ENCODE measurements at regions not wholly inside any gene's neighbourhood (a gene's known extent, or its start where the extent isn't known, plus 50 kb on each side); places are given as distances from the start of the nearest gene placed in this dataset.

GRCh38 chr4:46505131-46505530, 115.2 kb upstream of the GABRA2 start:
- TF ChIP-seq CTCF (conservative IDR thresholded peaks at IDR 0.05; ENCODE audit: low read depth, low read length) (no peak), EZH2 (IDR thresholded peaks at IDR 0.05; ENCODE audit: borderline replicate concordance, low read depth, low read length, poor library complexity, severe bottlenecking) (no peak)

Measured in A673 (cell line).